Mesothelial cell of epicardium (in vitro differentiated cells): ENCODE measurements at regions not wholly inside any gene's neighbourhood (a gene's known extent, or its start where the extent isn't known, plus 50 kb on each side); places are given as distances from the start of the nearest gene placed in this dataset.

Experiments used
- DNase-seq, 2 experiments: peaks; one replicate each; pipeline ENCODE4 v3.0.0; 2021; ENCODE audit warnings: low spot score in 2 of 2; ENCODE audit not compliant: unreplicated experiment in 2 of 2
- H3K27ac Mint-ChIP-seq: 2 replicates; pipeline ENCODE4 v1.8.0; 2021; ENCODE audit warnings: mixed read lengths
- H3K27me3 Mint-ChIP-seq: 2 replicates; pipeline ENCODE4 v1.8.0; 2021; ENCODE audit warnings: low read depth, mixed read lengths
- H3K36me3 Mint-ChIP-seq: 2 replicates; pipeline ENCODE4 v1.8.0; 2021; ENCODE audit warnings: mixed read lengths
- H3K4me1 Mint-ChIP-seq: 2 replicates; pipeline ENCODE4 v1.8.0; 2021; ENCODE audit warnings: mixed read lengths
- H3K4me3 Mint-ChIP-seq: 2 replicates; pipeline ENCODE4 v1.8.0; 2021; ENCODE audit warnings: mild to moderate bottlenecking, moderate library complexity, mixed read lengths
- H3K9me3 Mint-ChIP-seq: 2 replicates; pipeline ENCODE4 v1.8.0; 2021; ENCODE audit warnings: mixed read lengths
- TF ChIP-seq, protein P1 (sequence below): fragments of 200-600 bp; sonication (generic); IDR thresholded peaks from one replicate; pipeline ENCODE4 v1.5.0; 2021; ENCODE audit warnings: antibody characterized with exemption; ENCODE audit not compliant: unreplicated experiment

GRCh38 chr14:56491299-56492285 is 88.0 kb upstream of the TMEM260 start:
- peak in 1 of 2 experiments; percentile 49 for DNase-seq
- TF ChIP-seq, protein P1, sequence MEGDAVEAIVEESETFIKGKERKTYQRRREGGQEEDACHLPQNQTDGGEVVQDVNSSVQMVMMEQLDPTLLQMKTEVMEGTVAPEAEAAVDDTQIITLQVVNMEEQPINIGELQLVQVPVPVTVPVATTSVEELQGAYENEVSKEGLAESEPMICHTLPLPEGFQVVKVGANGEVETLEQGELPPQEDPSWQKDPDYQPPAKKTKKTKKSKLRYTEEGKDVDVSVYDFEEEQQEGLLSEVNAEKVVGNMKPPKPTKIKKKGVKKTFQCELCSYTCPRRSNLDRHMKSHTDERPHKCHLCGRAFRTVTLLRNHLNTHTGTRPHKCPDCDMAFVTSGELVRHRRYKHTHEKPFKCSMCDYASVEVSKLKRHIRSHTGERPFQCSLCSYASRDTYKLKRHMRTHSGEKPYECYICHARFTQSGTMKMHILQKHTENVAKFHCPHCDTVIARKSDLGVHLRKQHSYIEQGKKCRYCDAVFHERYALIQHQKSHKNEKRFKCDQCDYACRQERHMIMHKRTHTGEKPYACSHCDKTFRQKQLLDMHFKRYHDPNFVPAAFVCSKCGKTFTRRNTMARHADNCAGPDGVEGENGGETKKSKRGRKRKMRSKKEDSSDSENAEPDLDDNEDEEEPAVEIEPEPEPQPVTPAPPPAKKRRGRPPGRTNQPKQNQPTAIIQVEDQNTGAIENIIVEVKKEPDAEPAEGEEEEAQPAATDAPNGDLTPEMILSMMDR, result peak; percentile 59
- Mint-ChIP-seq H3K4me3 (no peak overlapping the region), H3K27ac (no peak overlapping the region), H3K4me1 (no peaks in the 10 kb centered on the region), H3K9me3 (no peaks in the 10 kb centered on the region), H3K36me3 (no peaks in the 10 kb centered on the region), H3K27me3 (peaks cover 36% of the 10 kb centered on the region)

DNA sequence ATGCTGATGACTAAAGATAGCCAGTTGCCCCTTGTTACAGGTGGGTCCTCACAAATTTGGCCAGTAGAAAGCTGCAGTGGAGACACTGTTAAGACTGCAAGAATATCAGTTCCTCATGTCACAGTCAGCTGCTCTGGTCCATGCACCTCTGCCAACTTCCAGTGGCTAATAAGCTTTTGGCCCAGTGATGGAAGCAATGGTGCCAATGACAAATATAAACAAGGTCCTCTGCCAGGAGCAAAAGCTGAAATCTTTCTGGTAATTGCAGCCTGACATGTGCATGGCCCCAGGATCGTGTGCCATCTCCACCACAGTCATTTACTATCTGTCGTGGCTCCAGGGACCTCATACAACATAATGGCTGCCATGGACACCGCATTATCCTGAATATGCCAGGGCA is 85.4 kb upstream of the TMEM260 start:
- no peak for DNase-seq
- H3K4me1 Mint-ChIP-seq, result no peaks in the 10 kb centered on the region

DNA sequence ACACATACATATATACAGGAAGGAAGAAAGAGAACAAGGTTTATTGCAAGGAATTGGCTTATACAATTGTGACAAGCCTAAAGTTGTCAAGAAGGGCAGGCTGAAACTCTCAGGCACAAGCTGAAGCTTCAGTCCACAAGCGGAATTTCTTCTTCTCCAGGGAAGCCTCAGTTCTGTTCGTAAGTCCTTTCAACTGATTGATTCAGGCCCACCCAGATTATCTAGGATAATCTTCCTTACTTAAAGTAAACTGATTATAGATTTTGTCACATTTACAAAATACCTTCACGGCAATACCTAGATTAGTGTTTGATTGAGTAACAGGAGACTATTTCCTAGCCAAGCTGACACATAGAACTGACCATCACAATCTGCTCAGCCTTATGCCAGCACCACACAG is 81.5 kb upstream of the TMEM260 start:
- no peak for DNase-seq
- H3K9me3 Mint-ChIP-seq, result no peaks in the 10 kb centered on the region
- H3K27me3 Mint-ChIP-seq, result peaks cover 32% of the 10 kb centered on the region
- H3K4me1 Mint-ChIP-seq, result no peaks in the 10 kb centered on the region
- H3K36me3 Mint-ChIP-seq, result no peaks in the 10 kb centered on the region
- no peak overlapping the region for H3K27ac Mint-ChIP-seq
- TF ChIP-seq, protein P1, result no peak
- H3K4me3 Mint-ChIP-seq, result no peak overlapping the region

More for the DNA sequence above, 85.4 kb upstream of the TMEM260 start:
- no peak overlapping the region for H3K4me3 Mint-ChIP-seq
- peaks cover 39% of the 10 kb centered on the region for H3K27me3 Mint-ChIP-seq
- H3K36me3 Mint-ChIP-seq, result no peaks in the 10 kb centered on the region
- TF ChIP-seq, protein P1, result no peak
- H3K27ac Mint-ChIP-seq, result no peak overlapping the region
- no peaks in the 10 kb centered on the region for H3K9me3 Mint-ChIP-seq

DNA sequence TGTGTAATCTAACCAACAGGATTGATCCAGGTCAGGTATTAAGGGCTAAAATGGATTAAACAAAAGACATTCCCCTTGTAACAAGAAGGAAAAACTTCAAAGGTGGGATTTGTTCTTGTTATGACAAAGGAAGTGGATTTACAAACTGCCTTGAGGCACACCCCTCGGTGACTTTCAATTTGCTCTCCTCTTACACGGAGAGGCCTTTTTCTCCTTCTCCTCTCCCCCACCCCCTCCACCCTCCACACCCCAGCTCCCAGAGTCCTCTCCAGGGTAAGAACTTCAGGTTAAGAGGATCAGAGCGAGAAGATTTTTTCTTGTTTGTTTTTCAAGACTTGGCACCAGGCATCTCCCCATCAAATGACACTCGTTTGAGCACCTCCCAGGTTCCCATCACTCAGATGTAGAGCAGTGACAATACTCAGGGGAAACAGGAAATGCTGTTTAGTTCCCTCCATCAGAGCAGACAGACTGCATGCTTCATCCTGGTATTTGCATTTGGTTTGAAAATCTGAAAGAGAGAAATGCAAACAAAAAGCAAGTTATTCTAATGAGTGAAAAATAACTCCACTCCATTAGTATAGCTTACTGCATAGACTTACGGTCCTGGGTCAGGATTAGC is 77.6 kb upstream of the TMEM260 start:
- DNase-seq, result no peak
- Mint-ChIP-seq H3K4me1 (no peaks in the 10 kb centered on the region), H3K4me3 (no peak overlapping the region), H3K9me3 (no peaks in the 10 kb centered on the region), H3K27ac (no peak overlapping the region), H3K36me3 (no peaks in the 10 kb centered on the region), H3K27me3 (peaks cover 31% of the 10 kb centered on the region)
- TF ChIP-seq, protein P1, result no peak

DNA sequence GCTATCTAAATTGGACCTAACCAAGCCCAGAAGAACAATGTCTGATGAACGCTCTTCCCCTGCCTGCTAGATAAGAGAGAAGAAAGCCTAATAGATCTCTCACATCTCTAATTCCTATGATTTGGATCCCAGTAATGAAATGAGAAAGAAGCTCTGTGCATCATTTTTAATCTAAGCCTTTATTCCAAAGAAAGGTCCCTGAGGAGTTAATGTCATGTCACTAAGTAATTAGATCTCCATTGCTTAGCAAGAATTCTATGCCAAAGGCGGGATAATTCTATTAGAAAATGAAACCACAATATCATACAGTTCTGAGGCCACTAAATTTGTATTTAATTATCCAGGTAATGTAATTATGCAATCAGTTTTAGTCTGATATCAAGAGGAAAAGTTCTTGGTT is 74.2 kb upstream of the TMEM260 start:
- Mint-ChIP-seq H3K4me1 (no peaks in the 10 kb centered on the region), H3K4me3 (no peak overlapping the region), H3K36me3 (no peaks in the 10 kb centered on the region), H3K27ac (no peak overlapping the region), H3K9me3 (no peaks in the 10 kb centered on the region), H3K27me3 (peaks cover 31% of the 10 kb centered on the region)
- DNase-seq, result no peak
- TF ChIP-seq, protein P1, result no peak
